Choroid plexus epithelial cell (primary cell): ENCODE measurements at regions not wholly inside any gene's neighbourhood (a gene's known extent, or its start where the extent isn't known, plus 50 kb on each side); places are given as distances from the start of the nearest gene placed in this dataset.
A peak's percentile ranks its signal among the peaks of the same experiment; 100 is the strongest.

ENCODE experiments used
- DNase-seq: peaks from one replicate; pipeline ENCODE4 v3.0.0-alpha.2; 2010; ENCODE audit warnings: low read depth
- H3K4me3 ChIP-seq: 2 replicates; pipeline ENCODE4 v1.5.1; 2011; ENCODE audit warnings: low read depth, mild to moderate bottlenecking, control low read depth, low read length, moderate library complexity
- CTCF ChIP-seq: conservative IDR thresholded peaks from 2 replicates; pipeline ENCODE4 v1.5.1; 2011; ENCODE audit warnings: low read depth, mild to moderate bottlenecking, control low read depth, inconsistent platforms, low read length, moderate library complexity

GRCh38 chr22:27674261-27674923 lies 127.2 kb downstream of the MN1 start:
- no peak overlapping the region for H3K4me3 ChIP-seq

GRCh38 chr22:27676545-27677213 lies 124.9 kb downstream of the MN1 start:
- H3K4me3 ChIP-seq, result no peak overlapping the region
- no peak for TF ChIP-seq CTCF
- DNase-seq, result peak; percentile 77

More at GRCh38 chr22:27674261-27674923, 127.2 kb downstream of the MN1 start:
- DNase-seq, result no peak
- TF ChIP-seq CTCF, result no peak

- no peak for TF ChIP-seq CTCF
- no peak for DNase-seq
- no peak overlapping the region for H3K4me3 ChIP-seq
Observed at GRCh38 chr22:27677905-27678458, 123.6 kb downstream of the MN1 start.

- no peak for TF ChIP-seq CTCF
- DNase-seq, result no peak
- no peak overlapping the region for H3K4me3 ChIP-seq
Observed at GRCh38 chr22:27679176-27679575, 122.4 kb downstream of the MN1 start.

GRCh38 chr22:27679693-27680488 lies 121.7 kb downstream of the MN1 start:
- no peak overlapping the region for H3K4me3 ChIP-seq
- no peak for DNase-seq
- no peak for TF ChIP-seq CTCF

- TF ChIP-seq CTCF, result no peak
- H3K4me3 ChIP-seq, result no peak overlapping the region
- no peak for DNase-seq
Observed at GRCh38 chr22:27680636-27681035, 120.9 kb downstream of the MN1 start.
